Endothelial cell of umbilical vein (primary cell): ENCODE measurements at regions not wholly inside any gene's neighbourhood (a gene's known extent, or its start where the extent isn't known, plus 50 kb on each side); places are given as distances from the start of the nearest gene placed in this dataset.

Experiments used
- EZH2 ChIP-seq: IDR thresholded peaks from 2 replicates; pipeline ENCODE4 v1.6.1; 2012; ENCODE audit warnings: borderline replicate concordance, low read depth, mild to moderate bottlenecking, moderate library complexity, low read length, inconsistent platforms; ENCODE audit not compliant: severe bottlenecking
- FOS ChIP-seq: IDR thresholded peaks from 2 replicates; pipeline ENCODE4 v1.6.1; 2011; ENCODE audit warnings: mild to moderate bottlenecking, low read length, moderate library complexity, borderline replicate concordance; ENCODE audit not compliant: insufficient read depth
- JUN ChIP-seq: IDR thresholded peaks from 2 replicates; pipeline ENCODE4 v1.6.1; 2011; ENCODE audit warnings: borderline replicate concordance, low read depth; ENCODE audit not compliant: insufficient read length, insufficient read depth
- MYC ChIP-seq: IDR thresholded peaks from one replicate; pipeline ENCODE4 v1.6.1; 2011; ENCODE audit warnings: mild to moderate bottlenecking, low read depth, low read length
- POLR2A ChIP-seq: IDR thresholded peaks from 2 replicates; pipeline ENCODE4 v1.6.1; 2012; ENCODE audit warnings: low read depth, mild to moderate bottlenecking, control low read depth, low read length
- POLR2AphosphoS5 ChIP-seq: IDR thresholded peaks from 2 replicates; pipeline ENCODE4 v1.6.1; 2012; ENCODE audit warnings: low read depth, mild to moderate bottlenecking, control low read depth, low read length, moderate library complexity; ENCODE audit not compliant: insufficient read depth
- TF ChIP-seq, protein P1 (sequence below), 2 donors: IDR thresholded peaks; 1 replicate in 1 of 2; 2 replicates in 1 of 2; pipeline ENCODE4 v1.5.1; 2011; ENCODE audit warnings: low read length in 2 of 2, mild to moderate bottlenecking in 2 of 2, moderate library complexity in 2 of 2, control low read depth in 1 of 2, inconsistent platforms in 1 of 2, low read depth in 1 of 2; ENCODE audit not compliant: insufficient read depth in 1 of 2; ENCODE audit errors: extremely low read depth in 1 of 2

DNA sequence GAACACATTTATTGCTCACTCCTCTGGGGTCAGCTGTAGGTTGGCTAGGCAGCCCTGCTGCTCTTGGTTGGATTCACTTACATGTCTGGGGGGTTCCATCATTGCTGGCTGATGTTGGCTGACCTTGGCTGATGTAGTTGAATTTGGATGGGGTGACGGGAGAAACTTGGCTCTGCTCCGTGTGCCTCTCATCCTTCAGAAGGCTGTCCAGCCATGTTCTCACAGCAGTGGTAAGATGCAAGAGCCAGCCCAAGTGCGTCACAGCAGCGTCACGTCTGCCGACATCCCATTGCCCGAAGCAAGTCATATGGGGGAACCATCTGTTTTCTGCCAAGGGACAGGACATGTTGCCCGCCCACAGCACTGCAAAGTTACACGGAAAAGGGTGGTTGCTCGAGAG, 613.5 kb downstream of the MATN1 start:
- TF ChIP-seq POLR2AphosphoS5 (no peak), POLR2A (no peak), EZH2 (no peak), JUN (no peak), FOS (no peak), MYC (no peak)
- TF ChIP-seq, protein P1, sequence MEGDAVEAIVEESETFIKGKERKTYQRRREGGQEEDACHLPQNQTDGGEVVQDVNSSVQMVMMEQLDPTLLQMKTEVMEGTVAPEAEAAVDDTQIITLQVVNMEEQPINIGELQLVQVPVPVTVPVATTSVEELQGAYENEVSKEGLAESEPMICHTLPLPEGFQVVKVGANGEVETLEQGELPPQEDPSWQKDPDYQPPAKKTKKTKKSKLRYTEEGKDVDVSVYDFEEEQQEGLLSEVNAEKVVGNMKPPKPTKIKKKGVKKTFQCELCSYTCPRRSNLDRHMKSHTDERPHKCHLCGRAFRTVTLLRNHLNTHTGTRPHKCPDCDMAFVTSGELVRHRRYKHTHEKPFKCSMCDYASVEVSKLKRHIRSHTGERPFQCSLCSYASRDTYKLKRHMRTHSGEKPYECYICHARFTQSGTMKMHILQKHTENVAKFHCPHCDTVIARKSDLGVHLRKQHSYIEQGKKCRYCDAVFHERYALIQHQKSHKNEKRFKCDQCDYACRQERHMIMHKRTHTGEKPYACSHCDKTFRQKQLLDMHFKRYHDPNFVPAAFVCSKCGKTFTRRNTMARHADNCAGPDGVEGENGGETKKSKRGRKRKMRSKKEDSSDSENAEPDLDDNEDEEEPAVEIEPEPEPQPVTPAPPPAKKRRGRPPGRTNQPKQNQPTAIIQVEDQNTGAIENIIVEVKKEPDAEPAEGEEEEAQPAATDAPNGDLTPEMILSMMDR (IDR thresholded peaks at IDR 0.05; ENCODE audit: extremely low read depth in 1 of 2, insufficient read depth in 1 of 2, low read depth in 1 of 2, low read length in 2 of 2) = no peak
